NCI-H1694 treated with DMSO at 0.1 percent for 48 hours (cell line): ENCODE measurements at regions not wholly inside any gene's neighbourhood (a gene's known extent, or its start where the extent isn't known, plus 50 kb on each side); places are given as distances from the start of the nearest gene placed in this dataset.
"Not testable (repeated sequence)": the region's sequence is repeated elsewhere in the genome, so short reads cannot be mapped to it uniquely, and the experiment has no call there.

Source experiments
- DNase-seq: peaks from one replicate; lab custom pipeline; 2025; lab: John Stamatoyannopoulos, UW

- no peak for DNase-seq
Measured at GRCh38 chr6:8906699-8907098, 471.4 kb upstream of the SLC35B3 start.

DNA sequence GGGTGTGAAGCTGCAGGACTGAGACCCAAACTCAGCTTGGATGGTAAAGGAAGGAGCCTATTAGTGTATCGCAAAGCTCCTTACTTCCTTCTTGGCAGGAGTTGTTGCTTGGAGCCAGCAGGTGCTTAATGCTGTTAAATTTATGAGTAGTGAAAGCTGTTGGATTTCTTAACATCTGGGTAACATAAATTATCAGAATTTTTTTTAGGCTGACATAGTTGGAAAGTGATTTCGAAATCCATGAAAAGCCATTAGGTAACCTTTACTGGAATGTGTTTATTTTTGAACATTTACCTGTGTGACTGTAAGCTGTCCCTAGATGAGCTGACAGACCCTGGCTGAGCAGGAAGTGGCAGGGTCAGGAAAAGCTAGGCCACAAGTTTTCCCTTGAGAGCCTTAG is 470.4 kb upstream of the SLC35B3 start:
- no peak for DNase-seq

DNA sequence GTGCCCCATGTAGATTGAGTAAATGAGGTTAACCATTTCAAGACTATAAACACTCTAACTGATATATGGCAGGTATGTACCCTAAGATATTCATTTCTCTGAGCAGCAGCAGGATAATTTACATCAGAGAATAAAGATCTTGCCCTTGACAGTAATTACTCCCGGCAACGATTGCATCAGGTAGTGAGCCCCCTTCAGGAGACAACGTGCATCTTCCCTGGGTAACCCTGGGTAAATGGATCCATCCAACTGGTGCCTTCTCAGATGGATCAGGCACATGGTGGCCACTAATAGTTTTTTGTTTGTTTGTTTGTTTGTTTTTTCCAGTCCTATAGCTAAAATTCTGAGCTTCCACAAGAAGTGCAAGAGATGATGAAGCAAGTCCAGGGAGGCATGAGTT is 469.4 kb upstream of the SLC35B3 start:
- DNase-seq, result no peak

GRCh38 chr6:8900056-8900455 is 464.7 kb upstream of the SLC35B3 start:
- DNase-seq, result no peak

DNA sequence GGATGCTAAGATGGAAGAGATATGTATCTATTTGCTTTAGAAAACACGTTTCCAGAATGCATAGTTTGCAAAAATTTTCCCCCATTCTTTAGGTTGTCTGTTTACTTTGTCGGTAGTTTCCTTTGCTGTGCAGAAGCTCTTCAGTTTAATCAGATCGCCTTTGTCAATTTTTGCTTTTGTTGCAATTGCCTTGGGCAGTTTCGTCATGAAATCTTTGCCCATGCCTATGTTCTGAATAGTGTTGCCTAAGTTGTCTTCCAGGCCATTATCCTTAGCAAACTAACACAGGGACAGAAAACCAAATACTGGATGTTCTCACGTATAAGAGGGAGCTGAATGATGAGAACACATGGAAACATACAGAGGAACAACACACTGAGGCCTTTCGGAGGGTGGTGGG is 454.2 kb upstream of the SLC35B3 start:
- no peak for DNase-seq

GRCh38 chr6:8888468-8888867 is 453.1 kb upstream of the SLC35B3 start:
- DNase-seq, result no peak

DNA sequence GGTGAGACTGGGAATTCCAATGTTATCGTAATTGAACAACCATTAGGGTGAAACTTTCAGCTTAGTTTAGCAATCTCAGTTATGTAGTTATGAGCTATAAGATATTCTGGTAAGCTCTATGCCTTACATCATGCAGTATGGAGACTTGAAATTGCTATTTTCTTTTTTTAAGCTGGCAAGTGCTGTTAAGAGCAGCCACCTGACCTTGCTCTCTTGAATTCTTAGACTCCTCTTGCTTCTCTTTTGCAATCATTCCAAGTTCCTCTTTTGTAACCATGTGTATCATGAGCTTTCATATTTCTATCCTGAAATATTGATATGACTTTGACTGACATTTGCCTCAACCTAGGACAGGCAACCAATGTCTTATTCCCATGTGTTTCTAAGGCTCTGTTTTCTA is 446.3 kb upstream of the SLC35B3 start:
- no peak for DNase-seq

- no peak for DNase-seq
Measured at GRCh38 chr6:8879334-8879733, 444.0 kb upstream of the SLC35B3 start.

DNA sequence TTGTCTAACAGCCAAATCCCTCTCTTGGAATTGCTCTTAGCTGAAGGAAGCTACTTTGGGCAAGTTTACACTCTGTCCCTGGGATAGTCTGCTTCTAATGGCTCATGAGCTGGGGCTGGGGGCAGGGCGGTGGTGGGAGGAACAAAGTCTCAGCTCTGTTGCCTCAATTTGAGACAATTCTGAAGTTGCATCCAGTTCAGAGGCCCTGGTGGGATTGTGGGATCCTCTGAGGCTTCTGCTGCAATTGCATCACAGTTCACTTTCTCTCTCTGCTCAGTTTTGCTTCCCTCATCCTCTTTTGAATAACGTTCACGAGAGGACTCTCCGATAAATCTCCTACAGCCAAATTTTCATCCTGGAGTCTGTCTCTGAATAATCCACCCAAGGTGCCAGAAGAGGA is 440.6 kb upstream of the SLC35B3 start:
- DNase-seq, result no peak

GRCh38 chr6:8872589-8872988 is 437.2 kb upstream of the SLC35B3 start:
- DNase-seq, result no peak

DNA sequence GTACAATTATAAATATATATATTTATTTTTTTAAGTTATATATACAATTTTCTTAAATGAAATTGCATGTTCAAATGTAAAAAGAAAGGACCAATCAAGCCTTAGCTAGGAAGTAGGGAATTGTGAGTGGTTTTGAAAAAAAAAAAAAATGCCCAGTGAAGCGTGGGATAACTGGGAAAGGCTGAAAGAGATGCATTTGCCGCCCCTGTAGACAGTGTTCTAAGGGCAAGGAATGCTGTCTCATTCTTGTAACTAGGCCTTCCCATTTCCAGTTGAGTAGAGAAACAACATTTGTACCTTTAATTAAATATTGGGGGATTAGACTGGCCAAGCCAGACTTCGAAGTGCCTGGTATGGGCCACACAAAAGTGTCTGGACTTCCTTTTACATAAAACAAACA is 430.1 kb upstream of the SLC35B3 start:
- no peak for DNase-seq

DNA sequence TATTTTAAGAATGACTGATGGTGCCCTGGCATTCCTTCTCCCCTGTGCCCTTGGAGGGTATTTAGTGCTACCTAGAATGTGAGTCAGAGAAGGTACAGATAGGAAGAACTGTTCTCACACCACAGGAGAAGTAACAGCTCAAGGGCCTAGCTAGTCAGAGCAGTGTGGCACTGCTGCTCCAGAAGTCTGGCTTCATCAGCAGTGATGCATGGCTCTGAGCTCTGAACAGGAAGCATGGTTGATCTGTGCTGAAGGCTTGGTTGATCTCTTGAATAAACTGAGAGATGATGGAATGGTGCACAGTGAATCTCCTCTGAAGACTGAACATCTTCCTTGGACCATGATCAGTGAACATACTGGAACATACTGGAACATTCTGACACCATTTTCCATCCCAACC is 425.3 kb upstream of the SLC35B3 start:
- no peak for DNase-seq

DNA sequence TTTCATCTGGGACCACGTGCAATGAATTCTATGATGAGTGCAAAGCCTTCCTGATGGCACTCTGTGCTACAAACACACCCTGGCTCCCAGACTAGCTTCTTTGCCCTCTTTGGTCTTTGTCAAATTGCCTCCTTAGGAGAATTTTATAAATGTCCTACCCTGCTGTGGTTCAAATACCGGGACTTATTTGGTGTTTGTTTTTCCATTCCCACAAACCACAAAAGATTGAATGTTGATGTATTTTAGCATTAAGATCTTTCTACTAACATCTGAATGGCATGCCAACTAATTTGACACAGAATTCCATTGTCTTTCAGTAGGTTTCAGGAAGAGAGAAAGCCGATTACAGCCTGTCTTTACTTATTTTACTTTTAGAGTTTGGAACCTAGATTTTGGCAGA is 424.2 kb upstream of the SLC35B3 start:
- no peak for DNase-seq

- DNase-seq, result no peak
Measured at GRCh38 chr6:8858854-8859331, 423.5 kb upstream of the SLC35B3 start.

GRCh38 chr6:8857160-8857559 is 421.8 kb upstream of the SLC35B3 start:
- no peak for DNase-seq

- no peak for DNase-seq
Measured at GRCh38 chr6:8855411-8855810, 420.1 kb upstream of the SLC35B3 start.

DNA sequence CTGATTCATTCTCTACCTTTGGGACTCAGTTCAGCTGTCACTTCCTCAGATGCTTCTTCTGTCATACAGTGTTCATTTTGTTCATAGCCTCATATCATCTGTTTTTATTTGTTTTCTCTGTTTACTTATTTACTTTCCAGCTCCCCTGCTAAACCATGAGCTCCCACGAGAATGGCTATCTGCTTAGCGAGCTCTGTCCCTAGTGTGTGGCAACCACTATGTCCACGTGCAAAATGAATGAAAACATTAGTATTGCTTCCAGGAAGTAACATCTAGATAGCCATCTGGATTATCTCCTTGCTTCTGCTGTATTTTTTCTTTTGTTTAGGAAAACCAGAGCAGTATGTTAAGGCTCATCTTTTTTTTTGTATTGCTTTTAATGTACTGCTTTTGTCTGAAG is 417.0 kb upstream of the SLC35B3 start:
- no peak for DNase-seq

DNA sequence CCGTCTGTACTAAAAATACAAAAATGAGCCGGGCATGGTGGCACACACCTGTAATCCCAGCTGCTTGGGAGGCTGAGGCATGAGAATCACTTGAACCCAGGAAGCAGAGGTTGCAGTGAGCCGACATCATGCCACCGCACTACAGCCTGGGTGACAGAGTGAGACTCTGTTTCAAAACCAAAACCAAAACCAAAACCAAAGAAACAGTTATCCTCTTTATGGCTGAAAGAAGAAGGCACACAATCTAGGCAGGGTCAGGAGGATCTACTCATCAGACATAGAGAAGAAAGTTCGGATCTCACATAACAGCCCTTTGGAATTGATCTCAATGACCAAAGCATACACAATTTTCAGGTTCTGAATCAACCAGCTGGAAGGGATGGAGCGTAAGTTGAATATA is 411.3 kb upstream of the SLC35B3 start:
- DNase-seq, result not testable (repeated sequence)

- no peak for DNase-seq
Measured at GRCh38 chr6:8845690-8846089, 410.3 kb upstream of the SLC35B3 start.

DNA sequence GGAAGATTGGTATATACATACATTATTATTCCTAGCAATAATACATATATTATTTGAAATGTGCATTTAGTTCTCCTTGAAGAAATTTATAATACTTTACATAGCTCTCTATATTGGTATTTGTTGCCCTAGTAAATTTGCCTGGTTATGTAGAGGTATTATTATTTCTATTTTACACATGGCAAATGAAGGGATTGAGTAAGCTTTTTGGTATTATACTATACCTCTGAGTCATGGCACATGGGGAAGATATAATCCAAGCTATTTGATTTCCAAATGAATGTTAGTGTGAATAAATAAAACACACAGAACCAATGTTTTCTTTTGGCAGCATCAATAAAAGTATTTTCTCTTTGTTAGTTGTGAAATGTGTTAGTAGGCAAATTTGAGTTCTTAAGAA is 409.6 kb upstream of the SLC35B3 start:
- DNase-seq, result no peak

DNA sequence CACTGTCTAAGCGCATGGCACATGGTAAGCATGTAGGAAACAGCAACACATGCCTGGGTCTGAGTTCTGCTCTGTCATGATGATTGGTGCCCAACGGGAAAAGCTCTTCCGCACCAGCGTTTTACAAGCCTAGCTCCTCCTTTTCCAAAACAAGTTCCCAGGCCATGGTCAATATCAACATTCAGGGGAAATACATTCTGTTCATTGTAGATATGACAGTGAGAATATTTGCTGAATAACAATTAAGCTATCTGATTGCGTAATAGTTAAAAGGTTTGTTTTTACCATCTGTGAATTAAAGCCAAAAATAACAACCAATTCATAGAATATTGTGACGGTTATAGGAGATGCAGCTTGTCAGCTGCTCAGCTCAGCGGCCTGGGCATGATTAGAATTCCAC is 404.3 kb upstream of the SLC35B3 start:
- DNase-seq, result no peak

DNA sequence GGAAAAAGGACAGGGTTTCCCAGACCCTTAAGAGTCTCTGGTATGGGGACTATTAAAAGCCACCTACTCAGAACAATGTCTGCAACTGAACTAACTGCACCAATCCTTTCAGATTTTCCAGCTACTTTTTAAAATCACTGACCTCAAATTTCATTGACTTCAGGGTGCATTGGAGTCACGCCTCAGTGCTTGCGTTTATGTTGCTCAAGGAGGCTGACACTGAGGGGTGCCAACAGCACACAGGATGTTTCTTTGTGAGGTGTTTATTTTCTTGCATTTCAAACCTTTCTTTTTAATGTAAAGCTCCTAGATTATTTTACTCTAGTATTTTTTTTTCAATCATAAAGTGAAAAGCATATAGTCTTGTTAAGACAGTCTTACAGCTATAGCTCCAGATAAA is 402.0 kb upstream of the SLC35B3 start:
- DNase-seq, result no peak

DNA sequence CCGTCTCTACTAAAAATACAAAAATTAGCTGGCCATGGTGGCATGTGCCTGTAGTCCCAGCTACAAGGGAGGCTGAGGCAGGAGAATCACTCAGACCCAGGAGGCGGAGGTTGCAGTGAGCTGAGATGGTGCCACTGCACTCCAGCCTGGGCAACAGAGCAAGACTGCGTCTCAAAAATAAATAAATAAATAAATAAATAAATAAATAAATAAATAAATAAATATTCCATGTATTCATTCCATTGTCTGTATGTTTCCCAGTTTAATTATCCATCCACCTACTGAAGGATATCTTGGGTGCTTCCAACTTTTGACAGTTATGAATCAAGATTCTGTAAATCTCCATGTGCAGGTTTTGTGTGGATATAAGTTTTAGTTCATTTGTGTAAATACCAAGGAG is 397.4 kb upstream of the SLC35B3 start:
- DNase-seq, result not testable (repeated sequence)

DNA sequence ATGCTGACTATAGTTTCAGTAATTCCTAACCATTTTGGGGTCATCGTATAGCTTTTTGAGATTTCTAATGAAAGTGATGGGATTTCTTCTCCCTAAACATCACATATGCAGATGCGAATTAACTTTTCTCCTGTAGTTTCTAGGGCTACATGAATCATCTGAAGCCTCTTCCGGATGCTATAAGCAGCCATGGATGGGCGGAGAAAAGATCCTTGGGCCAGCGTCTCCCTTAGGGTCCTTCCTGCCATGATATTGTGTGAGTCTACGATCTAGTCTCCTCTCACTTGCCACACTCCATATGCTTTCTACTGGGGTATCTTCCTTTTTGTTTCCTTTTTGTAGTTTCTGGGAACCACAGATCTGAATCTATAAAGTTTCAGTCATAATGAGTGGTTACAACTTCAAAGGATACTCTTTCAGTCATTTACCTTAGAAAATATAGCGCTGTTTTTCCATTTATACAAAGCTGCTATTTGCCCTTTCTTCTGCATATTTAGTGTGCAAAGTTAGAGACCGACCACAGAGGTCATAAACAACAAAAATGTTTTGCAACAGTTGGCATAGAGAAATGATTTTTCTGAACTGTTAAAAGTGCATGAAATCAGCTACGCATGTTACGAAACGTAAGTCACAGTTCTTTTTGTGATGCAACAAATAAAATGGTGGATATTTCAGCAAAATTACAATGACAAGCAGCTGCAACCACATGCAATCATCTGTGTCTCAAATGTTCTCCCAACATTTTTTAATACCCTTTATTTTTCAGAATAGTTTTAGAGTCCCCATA is 396.2 kb upstream of the SLC35B3 start:
- no peak for DNase-seq
